Activated naive CD8-positive, alpha-beta T cell (primary cell): ENCODE measurements at regions not wholly inside any gene's neighbourhood (a gene's known extent, or its start where the extent isn't known, plus 50 kb on each side); places are given as distances from the start of the nearest gene placed in this dataset.
"Not testable (repeated sequence)": the region's sequence is repeated elsewhere in the genome, so short reads cannot be mapped to it uniquely, and the experiment has no call there.

Experiments
- H3K27ac Mint-ChIP-seq: one replicate; pipeline ENCODE4 v1.8.0; 2021; ENCODE audit warnings: mixed read lengths
- H3K27me3 Mint-ChIP-seq: one replicate; pipeline ENCODE4 v1.8.0; 2021; ENCODE audit warnings: mixed read lengths
- H3K36me3 Mint-ChIP-seq: one replicate; pipeline ENCODE4 v1.8.0; 2021; ENCODE audit warnings: mixed read lengths
- H3K4me1 Mint-ChIP-seq: one replicate; pipeline ENCODE4 v1.8.0; 2021; ENCODE audit warnings: low read depth, mixed read lengths
- H3K4me3 Mint-ChIP-seq: one replicate; pipeline ENCODE4 v1.8.0; 2021; ENCODE audit warnings: mild to moderate bottlenecking, mixed read lengths
- H3K9me3 Mint-ChIP-seq: one replicate; pipeline ENCODE4 v1.8.0; 2021; ENCODE audit warnings: low read depth, mixed read lengths

DNA sequence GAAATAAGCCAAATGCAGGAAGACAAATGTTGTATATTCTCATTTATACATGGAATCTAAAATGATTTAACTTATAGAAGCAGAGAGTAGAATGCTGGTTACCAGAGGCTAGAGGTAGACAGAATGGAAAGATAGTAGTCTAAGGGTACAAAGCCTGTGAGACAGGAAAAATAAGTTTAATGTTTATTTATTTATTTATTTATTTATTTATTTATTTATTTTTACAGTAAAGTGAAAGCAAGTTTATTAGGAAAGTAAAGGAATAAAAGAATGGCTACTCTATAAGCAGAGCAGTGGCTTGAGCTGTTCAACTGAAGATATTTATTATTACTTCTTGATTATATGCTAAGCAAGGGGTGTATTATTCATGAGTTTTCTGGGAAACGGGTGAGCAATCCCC is 203.2 kb downstream of the LAS1L start:
- Mint-ChIP-seq H3K27me3 (no peaks in the 10 kb centered on the region), H3K9me3 (no peaks in the 10 kb centered on the region), H3K27ac (no peak overlapping the region), H3K4me1 (no peaks in the 10 kb centered on the region), H3K4me3 (no peak overlapping the region), H3K36me3 (peaks cover 7% of the 10 kb centered on the region)

DNA sequence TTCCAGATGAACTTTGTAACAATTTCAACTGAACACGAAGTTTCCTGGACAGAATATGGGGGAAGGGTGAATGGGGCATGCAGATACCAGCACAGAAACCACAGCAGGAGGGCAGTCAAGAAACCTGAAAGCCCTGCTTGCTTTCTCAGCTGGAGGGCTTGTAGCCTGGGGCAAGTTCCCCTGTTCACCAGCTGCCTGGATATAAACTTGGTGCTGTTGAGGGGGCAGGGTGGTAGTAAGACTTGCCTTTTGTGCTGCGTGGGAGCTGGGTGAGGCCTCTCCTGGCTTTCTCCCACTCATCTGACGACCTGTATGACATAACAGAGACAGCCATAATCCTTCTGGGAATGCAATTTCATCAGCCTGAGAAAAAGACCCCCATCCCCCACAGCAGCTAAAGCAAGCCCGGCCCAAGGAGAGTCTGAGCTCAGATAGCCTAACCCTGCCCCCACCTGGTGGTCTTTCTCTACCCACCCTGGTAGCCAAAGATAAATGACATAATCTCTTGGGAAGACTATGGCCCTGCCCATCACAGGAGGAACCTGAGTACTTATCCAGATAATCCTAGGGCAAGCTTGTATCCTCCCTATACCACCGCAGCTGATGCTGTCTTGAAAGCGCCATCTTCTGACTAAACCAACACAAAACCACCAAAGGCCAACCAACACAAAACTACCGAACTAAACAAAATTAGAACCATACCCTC is 234.3 kb downstream of the LAS1L start:
- no peaks in the 10 kb centered on the region for H3K36me3 Mint-ChIP-seq
- H3K27ac Mint-ChIP-seq, result no peak overlapping the region
- H3K4me1 Mint-ChIP-seq, result no peaks in the 10 kb centered on the region
- H3K27me3 Mint-ChIP-seq, result no peaks in the 10 kb centered on the region
- no peak overlapping the region for H3K4me3 Mint-ChIP-seq
- H3K9me3 Mint-ChIP-seq, result peaks cover 4% of the 10 kb centered on the region

DNA sequence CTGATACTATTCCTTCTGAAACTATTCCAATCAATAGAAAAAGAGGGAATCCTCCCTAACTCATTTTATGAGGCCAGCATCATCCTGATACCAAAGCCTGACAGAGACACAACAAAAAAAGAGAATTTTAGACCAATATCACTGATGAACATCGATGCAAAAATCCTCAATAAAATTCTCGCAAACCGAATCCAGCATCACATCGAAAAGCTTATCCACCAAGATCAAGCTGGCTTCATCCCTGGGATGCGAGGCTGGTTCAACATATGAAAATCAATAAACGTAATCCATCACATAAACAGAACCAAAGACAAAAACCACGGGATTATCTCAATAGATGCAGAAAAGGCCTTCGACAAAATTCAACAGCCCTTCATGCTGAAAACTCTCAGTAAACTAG is 251.7 kb downstream of the LAS1L start:
- not testable (repeated sequence) for H3K27me3 Mint-ChIP-seq, H3K27ac Mint-ChIP-seq, H3K4me1 Mint-ChIP-seq, H3K36me3 Mint-ChIP-seq, H3K9me3 Mint-ChIP-seq, H3K4me3 Mint-ChIP-seq

DNA sequence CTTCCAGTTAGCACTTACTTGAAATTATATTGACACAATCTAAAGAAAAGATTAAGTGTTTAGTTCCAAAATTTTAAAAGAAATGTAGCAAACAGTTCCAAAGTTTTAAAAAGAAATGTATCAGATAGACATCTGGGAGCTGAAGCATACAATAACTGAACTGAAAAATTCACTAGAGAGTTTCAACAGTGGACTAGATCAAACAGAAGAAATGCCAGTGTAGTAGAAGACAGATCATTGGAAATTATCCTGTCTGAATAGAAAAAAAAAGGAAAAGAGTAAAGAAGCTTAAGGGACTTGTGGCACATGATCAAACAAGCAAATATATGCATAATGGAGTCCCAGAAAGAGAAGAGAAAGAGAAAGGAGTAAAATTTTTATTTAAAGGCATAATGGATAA is 261.4 kb downstream of the LAS1L start:
- Mint-ChIP-seq H3K27me3 (no peaks in the 10 kb centered on the region), H3K36me3 (peaks cover 6% of the 10 kb centered on the region), H3K4me3 (no peak overlapping the region), H3K4me1 (no peaks in the 10 kb centered on the region), H3K9me3 (no peaks in the 10 kb centered on the region), H3K27ac (no peak overlapping the region)

DNA sequence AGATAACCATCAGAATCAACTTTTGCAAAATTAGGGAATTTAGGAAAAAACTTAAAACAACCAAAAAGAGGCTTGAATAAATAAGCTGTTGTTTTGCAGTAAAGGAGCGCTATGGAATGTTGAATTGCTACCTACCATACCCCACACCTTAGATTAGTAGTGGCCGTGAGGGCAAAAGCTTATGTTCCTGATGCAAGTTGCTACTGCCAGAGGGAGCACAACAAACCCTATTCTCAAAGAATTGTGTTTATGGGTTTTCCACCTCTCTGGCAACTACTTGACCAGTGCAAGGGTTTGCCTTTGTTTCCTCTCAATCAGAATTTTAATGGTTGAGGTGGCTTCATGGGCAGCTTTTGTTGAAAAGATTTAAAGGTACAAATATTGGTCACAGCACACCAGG is 268.1 kb downstream of the LAS1L start:
- Mint-ChIP-seq H3K27ac (no peak overlapping the region), H3K4me1 (no peaks in the 10 kb centered on the region), H3K27me3 (no peaks in the 10 kb centered on the region), H3K9me3 (peaks cover 5% of the 10 kb centered on the region), H3K36me3 (peaks cover 15% of the 10 kb centered on the region), H3K4me3 (no peak overlapping the region)

DNA sequence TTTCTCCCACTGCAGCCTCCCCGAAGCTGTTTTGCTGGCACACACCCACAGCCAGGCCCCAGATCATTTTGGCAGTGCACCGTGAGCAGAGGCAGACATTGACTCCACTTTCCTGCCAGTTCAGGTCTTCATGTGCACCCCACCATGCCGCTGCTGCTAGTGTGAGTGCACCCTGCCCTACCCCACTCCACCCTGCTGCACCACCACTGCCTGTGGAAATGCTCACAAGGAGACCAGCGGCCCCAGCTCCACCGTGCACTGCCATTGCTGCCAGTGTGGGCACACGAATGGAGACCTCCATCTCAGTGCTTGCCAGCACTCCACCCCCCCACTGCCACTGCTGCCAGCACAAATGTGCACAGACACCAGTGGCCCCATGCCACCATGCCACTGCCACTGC is 277.6 kb upstream of the ZC4H2 start:
- Mint-ChIP-seq H3K4me3 (no peak overlapping the region), H3K27me3 (no peaks in the 10 kb centered on the region), H3K27ac (no peak overlapping the region), H3K9me3 (no peaks in the 10 kb centered on the region), H3K4me1 (no peaks in the 10 kb centered on the region), H3K36me3 (peaks cover 2% of the 10 kb centered on the region)

DNA sequence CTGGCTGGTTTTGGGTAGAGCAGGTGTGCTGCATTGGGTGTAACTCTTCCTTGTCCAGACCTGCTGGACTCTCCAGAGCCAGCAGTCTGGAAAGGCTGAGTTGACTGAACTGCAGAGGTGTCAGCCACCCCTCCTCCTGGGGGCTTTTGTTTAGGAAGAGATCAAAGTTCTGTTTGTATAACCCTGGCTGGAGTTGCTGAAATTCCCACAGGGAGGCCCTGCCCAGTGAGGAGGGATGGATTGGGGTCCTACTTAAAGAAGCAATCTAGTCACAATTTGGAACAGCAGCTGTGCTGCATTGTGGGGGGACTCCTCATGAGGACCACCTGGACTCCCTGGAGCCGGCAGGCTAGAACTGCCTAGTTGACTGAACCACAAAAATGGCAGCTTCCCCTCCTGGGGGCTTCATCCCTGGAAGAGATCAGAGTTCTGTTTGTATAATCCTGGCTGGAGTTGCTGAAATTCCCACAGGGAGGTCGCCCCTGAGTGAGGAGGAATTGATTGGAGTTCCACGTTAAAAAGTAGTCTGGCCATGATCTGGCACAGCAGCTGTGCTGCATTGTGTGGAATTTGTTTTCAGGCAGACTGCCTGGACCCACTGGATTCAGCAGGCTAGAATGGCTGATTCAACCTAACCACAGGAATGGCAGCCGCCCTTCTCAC is 264.9 kb upstream of the ZC4H2 start:
- no peak overlapping the region for H3K27ac Mint-ChIP-seq

DNA sequence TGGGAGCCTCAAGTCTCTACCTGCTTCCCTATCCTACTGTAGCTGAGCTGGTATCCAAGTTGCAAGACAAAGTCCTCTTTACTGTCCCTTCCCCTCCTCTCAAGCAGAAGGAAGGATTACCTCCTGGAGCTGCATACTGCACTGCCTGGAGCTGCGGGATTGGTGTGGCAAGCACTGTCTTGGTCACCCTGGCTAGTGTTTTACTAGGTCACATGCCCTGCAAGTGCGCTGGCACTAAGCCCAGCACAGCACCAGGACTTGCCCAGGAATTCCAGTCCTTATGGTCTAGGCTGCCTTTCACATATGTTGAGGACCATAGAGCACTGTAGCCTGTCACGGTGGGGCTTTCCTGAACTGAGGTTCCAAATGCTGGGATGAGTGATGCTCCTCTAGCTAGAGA is 227.3 kb upstream of the ZC4H2 start:
- Mint-ChIP-seq H3K36me3 (peaks cover 20% of the 10 kb centered on the region), H3K27ac (no peak overlapping the region), H3K27me3 (no peaks in the 10 kb centered on the region), H3K4me3 (no peak overlapping the region), H3K9me3 (peaks cover 4% of the 10 kb centered on the region), H3K4me1 (no peaks in the 10 kb centered on the region)

More for the DNA sequence above, 264.9 kb upstream of the ZC4H2 start:
- peaks cover 12% of the 10 kb centered on the region for H3K9me3 Mint-ChIP-seq
- H3K27me3 Mint-ChIP-seq, result no peaks in the 10 kb centered on the region
- H3K4me1 Mint-ChIP-seq, result no peaks in the 10 kb centered on the region
- H3K36me3 Mint-ChIP-seq, result peaks cover 14% of the 10 kb centered on the region
- H3K4me3 Mint-ChIP-seq, result no peak overlapping the region

DNA sequence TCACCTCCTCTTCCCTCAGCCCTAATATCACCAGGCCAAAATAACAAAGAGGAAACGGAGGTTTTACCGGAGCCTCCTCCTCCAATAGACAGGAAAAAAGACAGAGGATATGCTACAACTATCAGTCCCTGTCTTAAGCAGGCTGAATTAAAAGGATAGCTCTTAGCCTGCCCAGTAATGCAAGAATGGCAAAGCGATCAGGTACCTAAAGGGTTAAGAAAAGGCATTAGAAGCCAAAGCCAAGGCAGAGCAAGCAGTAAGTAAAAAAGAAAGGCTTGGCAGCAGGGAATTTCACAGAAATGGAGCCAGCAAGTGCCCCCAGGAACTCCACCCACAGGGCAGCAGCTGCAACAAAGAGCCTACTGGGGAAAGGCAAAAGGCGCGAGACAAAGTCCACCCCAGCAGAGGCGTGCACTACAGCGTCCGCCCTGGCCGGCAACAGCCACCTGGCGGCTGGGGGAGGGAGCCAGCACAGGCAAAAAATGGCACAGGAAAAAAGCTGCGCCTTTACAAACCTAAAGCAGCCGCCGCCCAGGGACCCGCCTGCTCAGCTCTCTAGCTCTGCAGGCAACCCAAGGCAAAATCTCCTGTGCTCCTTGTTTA is 220.6 kb upstream of the ZC4H2 start:
- Mint-ChIP-seq H3K9me3 (no peaks in the 10 kb centered on the region), H3K4me1 (no peaks in the 10 kb centered on the region), H3K27ac (no peak overlapping the region), H3K27me3 (no peaks in the 10 kb centered on the region), H3K36me3 (peaks cover 13% of the 10 kb centered on the region), H3K4me3 (no peak overlapping the region)

DNA sequence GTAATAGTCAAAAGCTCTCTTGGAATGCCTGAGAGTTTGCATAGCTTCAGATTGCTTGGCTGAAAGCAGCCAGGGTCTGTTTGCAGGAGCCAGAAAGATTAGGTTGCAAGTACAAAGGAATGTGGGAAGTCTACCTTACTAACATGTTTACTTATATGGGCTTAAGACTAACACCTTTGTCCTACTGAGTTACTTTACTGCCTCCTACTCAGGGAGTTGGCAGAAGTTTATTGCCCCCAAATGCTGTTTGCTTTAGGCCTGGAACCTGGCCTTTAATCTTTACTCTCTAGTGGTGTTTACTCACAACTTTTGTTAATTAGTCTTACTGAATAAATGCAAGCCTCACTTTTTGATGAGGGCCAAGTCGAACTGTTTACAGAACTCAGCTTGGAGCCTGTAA is 219.4 kb upstream of the ZC4H2 start:
- H3K4me3 Mint-ChIP-seq, result no peak overlapping the region
- H3K36me3 Mint-ChIP-seq, result peaks cover 11% of the 10 kb centered on the region
- H3K9me3 Mint-ChIP-seq, result no peaks in the 10 kb centered on the region
- no peaks in the 10 kb centered on the region for H3K27me3 Mint-ChIP-seq
- H3K27ac Mint-ChIP-seq, result no peak overlapping the region
- H3K4me1 Mint-ChIP-seq, result no peaks in the 10 kb centered on the region

DNA sequence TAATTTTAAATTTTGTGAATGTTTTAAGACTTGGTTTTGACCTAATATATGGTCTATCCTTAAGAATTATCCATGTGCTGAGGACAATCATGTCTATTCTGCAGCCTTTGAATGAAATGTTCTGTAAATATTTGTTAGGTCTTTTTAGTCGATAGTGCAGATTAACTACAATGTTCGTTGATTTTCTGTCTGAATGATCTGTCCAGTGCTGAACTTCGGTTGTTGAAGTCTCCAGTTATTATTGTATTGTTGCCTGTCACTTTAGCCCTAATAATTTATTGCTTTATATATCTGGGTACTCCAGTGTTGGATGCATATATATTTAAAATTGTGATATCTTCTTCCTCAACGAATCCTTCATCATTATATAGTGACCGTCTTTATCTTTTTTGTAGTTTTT is 218.3 kb upstream of the ZC4H2 start:
- H3K4me3 Mint-ChIP-seq, result no peak overlapping the region
- peaks cover 7% of the 10 kb centered on the region for H3K36me3 Mint-ChIP-seq
- no peaks in the 10 kb centered on the region for H3K27me3 Mint-ChIP-seq
- H3K27ac Mint-ChIP-seq, result no peak overlapping the region
- H3K4me1 Mint-ChIP-seq, result no peaks in the 10 kb centered on the region
- no peaks in the 10 kb centered on the region for H3K9me3 Mint-ChIP-seq

DNA sequence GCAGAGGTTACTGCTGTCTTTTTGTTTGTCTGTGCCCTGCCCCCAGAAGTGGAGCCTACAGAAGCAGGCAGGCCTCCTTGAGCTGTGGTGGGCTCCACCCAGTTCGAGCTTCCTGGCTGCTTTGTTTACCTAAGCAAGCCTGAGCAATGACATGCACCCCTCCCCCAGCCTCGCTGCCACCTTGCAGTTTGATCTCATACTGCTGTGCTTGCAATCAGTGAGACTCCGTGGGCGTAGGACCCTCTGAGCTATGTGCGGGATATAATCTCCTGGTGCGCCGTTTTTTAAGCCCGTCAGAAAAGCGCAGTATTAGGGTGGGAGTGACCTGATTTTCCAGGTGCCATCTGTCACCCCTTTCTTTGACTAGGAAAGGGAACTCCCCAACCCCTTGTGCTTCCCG is 187.1 kb upstream of the ZC4H2 start:
- not testable (repeated sequence) for H3K27me3 Mint-ChIP-seq, H3K27ac Mint-ChIP-seq, H3K4me3 Mint-ChIP-seq, H3K4me1 Mint-ChIP-seq, H3K9me3 Mint-ChIP-seq
- peaks cover 24% of the 10 kb centered on the region for H3K36me3 Mint-ChIP-seq

DNA sequence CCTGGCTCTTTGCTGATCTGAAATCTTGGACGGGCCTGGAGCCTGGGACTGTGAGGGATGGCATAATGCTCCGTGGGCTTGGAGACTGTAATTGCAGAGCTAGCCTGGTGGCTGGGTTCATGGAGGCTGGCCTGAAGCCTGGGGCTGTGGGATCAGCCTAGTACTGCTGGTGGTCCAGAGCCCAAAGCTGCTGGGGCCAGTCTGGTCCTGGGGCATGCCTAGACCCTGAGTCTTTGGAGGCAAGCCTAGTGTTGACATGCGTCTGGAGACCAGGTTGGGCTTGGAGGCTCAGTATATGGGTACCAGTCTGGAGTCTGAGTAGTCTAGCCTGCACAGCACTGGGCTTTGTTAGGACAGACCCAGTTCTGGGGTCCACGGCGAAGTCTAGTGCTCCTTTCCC is 172.0 kb upstream of the ZC4H2 start:
- H3K27me3 Mint-ChIP-seq, result no peaks in the 10 kb centered on the region
- no peak overlapping the region for H3K27ac Mint-ChIP-seq
- peaks cover 3% of the 10 kb centered on the region for H3K9me3 Mint-ChIP-seq
- peaks cover 2% of the 10 kb centered on the region for H3K4me1 Mint-ChIP-seq
- H3K36me3 Mint-ChIP-seq, result peaks cover 24% of the 10 kb centered on the region
- H3K4me3 Mint-ChIP-seq, result no peak overlapping the region

DNA sequence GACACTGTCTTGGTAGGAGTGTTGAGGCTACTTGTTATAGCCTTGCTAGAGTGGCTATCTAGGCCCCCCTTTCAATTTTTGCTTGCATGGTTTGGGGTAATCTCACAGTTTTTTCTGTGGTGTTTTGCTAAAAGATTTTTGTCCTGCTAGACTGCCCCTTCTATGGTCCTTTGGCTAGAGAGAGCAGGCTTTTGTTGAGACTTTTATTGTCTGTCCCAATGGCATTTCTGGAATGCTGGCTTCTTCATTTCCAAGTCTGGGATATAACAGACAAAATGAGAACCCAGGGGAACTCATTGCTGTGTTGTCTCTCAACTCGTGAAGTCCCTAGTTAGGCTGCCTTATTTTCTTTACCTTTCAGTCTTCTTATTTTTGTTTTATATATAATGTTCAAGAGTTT is 160.2 kb upstream of the ZC4H2 start:
- peaks cover 33% of the 10 kb centered on the region for H3K36me3 Mint-ChIP-seq
- H3K27me3 Mint-ChIP-seq, result no peaks in the 10 kb centered on the region
- H3K27ac Mint-ChIP-seq, result no peak overlapping the region
- no peak overlapping the region for H3K4me3 Mint-ChIP-seq
- no peaks in the 10 kb centered on the region for H3K4me1 Mint-ChIP-seq
- peaks cover 11% of the 10 kb centered on the region for H3K9me3 Mint-ChIP-seq

DNA sequence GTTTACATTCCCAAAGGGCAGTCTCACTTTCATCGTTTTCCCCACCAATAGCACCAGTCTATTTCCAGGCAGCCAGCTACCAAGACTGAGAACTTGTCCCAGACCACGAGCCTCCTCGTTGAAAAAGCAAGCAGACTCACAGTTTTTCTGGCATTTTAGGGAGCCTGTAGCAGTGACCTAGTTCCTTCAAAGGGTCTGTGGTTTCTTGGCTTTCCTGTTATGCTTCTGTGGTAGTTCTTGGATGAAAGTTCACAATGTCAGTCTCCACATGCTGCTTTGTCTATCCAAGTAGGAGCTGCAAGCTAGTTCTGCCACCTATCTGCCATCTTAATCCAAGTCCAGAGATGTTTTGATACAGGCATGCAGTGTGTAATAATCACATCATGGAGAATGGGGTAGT is 151.6 kb upstream of the ZC4H2 start:
- Mint-ChIP-seq H3K36me3 (peaks cover 32% of the 10 kb centered on the region), H3K27me3 (no peaks in the 10 kb centered on the region), H3K9me3 (peaks cover 9% of the 10 kb centered on the region), H3K4me3 (peak overlapping the region; percentile 42), H3K27ac (no peak overlapping the region), H3K4me1 (peaks cover 23% of the 10 kb centered on the region)

DNA sequence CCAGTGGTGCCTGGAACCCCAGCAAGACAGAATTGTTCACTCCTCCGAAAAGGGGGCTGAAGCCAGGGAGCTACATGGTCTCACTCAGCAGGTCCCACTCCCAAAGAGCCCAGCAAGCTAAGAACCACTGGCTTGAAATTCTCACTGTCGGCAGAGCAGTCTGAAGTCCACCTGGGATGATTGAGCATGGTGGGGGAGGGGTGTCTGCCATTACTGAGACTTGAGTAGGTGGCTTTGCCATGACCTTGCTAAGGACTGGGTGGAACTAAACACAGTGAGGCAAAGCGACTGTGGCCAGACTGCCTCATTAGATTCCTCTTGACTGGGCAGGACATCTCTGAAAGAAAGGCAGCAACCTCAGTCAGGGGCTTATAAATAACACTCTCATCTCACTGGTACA is 122.6 kb upstream of the ZC4H2 start:
- Mint-ChIP-seq H3K27me3 (no peaks in the 10 kb centered on the region), H3K27ac (no peak overlapping the region), H3K9me3 (peaks cover 9% of the 10 kb centered on the region), H3K4me1 (no peaks in the 10 kb centered on the region), H3K36me3 (peaks cover 19% of the 10 kb centered on the region), H3K4me3 (no peak overlapping the region)
